ENCODE measurements at regions not wholly inside any gene's neighbourhood (a gene's known extent, or its start where the extent isn't known, plus 50 kb on each side); places are given as distances from the start of the nearest gene placed in this dataset.

DNA sequence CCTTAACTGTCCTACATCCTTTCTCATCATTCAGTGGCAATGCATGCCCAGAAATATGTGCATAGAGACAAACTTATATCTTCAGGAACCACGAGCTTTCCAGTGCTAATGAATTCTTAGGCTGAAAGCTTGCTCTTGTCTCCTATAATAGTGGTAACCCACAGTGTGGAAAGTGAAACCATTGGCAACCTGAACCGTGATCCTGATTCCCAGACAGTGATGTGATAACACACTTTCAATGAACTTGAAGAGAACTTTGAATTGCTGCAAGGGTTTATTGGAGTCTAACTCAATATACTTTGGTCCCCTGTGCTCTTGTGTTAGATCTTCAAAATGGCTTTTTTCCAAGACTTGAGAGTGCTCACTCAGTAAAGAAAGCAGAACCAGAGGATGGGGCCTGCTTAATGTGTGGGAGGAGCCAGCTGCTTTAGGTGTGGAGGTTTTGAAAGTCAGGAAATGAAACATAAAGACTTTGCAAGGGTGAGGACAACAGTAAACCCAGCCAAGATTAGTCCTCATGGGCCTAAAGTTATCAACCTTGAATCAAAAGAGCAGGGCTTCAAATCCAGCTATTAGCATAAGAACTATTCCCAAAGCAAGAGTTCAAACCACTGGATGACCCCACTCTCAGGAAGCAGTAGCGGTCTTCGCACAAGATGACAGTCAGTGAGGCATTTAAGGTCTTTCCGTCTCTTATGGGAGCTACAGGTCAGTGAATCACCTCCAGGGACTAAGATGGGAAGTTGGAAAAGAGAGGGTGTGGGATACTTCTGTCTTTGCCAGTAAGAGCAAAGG lies 332.4 kb upstream of the NRP1 start:
- DNase-seq (ENCODE audit: low read depth in 1 of 2, low spot score in 1 of 2) = peak in 1 of 2 experiments; percentile 62
- no peaks in the 10 kb centered on the region for H3K27me3 ChIP-seq (ENCODE audit: insufficient read depth, poor library complexity, severe bottlenecking)
- peak overlapping the region; percentile 12; the same call in 1 of the 2 replicates for H3K27ac ChIP-seq (replicated peaks)
- no peak overlapping the region for H3K4me3 ChIP-seq (replicated peaks; ENCODE audit: insufficient read depth, low read length)
- TF ChIP-seq GABPA (IDR thresholded peaks at IDR 0.05; ENCODE audit: low read depth) (no peak), SPI1 (IDR thresholded peaks at IDR 0.05; ENCODE audit: borderline replicate concordance, low read depth) (no peak; the same call in 1 of the 2 replicates)
- TF ChIP-seq, protein P1, sequence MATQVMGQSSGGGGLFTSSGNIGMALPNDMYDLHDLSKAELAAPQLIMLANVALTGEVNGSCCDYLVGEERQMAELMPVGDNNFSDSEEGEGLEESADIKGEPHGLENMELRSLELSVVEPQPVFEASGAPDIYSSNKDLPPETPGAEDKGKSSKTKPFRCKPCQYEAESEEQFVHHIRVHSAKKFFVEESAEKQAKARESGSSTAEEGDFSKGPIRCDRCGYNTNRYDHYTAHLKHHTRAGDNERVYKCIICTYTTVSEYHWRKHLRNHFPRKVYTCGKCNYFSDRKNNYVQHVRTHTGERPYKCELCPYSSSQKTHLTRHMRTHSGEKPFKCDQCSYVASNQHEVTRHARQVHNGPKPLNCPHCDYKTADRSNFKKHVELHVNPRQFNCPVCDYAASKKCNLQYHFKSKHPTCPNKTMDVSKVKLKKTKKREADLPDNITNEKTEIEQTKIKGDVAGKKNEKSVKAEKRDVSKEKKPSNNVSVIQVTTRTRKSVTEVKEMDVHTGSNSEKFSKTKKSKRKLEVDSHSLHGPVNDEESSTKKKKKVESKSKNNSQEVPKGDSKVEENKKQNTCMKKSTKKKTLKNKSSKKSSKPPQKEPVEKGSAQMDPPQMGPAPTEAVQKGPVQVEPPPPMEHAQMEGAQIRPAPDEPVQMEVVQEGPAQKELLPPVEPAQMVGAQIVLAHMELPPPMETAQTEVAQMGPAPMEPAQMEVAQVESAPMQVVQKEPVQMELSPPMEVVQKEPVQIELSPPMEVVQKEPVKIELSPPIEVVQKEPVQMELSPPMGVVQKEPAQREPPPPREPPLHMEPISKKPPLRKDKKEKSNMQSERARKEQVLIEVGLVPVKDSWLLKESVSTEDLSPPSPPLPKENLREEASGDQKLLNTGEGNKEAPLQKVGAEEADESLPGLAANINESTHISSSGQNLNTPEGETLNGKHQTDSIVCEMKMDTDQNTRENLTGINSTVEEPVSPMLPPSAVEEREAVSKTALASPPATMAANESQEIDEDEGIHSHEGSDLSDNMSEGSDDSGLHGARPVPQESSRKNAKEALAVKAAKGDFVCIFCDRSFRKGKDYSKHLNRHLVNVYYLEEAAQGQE (IDR thresholded peaks at IDR 0.05; ENCODE audit: insufficient replicate concordance, low read depth) = no peak

DNA sequence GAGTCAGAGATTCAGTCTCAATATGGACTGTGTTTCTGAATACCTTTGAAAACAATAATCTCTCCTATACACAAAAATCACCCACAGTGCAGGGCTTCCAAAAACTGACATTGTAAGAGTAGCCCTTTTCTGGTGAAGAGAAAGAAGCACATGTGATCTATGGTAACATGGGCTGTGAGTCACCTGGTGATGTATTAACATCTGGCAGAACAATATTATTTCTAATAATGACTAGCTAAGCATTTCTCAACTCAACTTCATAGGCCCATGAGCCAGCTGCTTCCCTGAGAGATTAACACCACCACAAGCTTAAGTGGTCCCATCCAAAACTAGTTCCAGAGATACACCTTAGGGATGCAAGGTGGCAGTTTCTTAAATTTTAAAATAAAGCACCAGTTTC lies 331.0 kb upstream of the NRP1 start:
- Histone ChIP-seq H3K27me3 (ENCODE audit: insufficient read depth, poor library complexity, severe bottlenecking) (no peaks in the 10 kb centered on the region), H3K4me3 (replicated peaks; ENCODE audit: insufficient read depth, low read length) (no peak overlapping the region), H3K27ac (replicated peaks) (no peak overlapping the region)
- DNase-seq (ENCODE audit: low read depth in 1 of 2, low spot score in 1 of 2) = no peak
- TF ChIP-seq SPI1 (IDR thresholded peaks at IDR 0.05; ENCODE audit: borderline replicate concordance, low read depth) (no peak), GABPA (IDR thresholded peaks at IDR 0.05; ENCODE audit: low read depth) (no peak), POLR2AphosphoS5 (IDR thresholded peaks at IDR 0.05; ENCODE audit: low read depth) (no peak)
- TF ChIP-seq, protein P2, sequence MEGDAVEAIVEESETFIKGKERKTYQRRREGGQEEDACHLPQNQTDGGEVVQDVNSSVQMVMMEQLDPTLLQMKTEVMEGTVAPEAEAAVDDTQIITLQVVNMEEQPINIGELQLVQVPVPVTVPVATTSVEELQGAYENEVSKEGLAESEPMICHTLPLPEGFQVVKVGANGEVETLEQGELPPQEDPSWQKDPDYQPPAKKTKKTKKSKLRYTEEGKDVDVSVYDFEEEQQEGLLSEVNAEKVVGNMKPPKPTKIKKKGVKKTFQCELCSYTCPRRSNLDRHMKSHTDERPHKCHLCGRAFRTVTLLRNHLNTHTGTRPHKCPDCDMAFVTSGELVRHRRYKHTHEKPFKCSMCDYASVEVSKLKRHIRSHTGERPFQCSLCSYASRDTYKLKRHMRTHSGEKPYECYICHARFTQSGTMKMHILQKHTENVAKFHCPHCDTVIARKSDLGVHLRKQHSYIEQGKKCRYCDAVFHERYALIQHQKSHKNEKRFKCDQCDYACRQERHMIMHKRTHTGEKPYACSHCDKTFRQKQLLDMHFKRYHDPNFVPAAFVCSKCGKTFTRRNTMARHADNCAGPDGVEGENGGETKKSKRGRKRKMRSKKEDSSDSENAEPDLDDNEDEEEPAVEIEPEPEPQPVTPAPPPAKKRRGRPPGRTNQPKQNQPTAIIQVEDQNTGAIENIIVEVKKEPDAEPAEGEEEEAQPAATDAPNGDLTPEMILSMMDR (IDR thresholded peaks at IDR 0.05; ENCODE audit: insufficient read depth, low read length) = no peak
- TF ChIP-seq, protein P1 (IDR thresholded peaks at IDR 0.05; ENCODE audit: insufficient replicate concordance, low read depth) = no peak

DNA sequence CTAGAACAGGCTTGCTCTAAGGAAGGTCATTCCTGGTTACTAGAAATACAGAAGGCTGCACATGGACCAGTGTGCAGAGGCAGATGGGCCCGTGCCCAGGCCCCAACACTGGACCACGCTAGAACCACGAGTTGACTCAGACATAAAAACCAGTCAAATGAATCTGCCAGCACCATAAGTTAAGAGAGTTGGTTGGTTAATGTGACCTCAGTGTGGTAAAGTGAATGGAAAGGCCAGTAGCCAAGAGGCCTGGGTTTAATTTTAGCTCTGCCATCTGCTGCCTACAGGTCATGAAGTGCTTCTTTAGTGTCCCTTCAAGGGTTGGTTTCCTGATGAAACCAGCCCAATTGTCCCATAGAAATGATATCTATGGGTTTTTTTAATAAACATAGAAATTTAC lies 329.6 kb upstream of the NRP1 start:
- Histone ChIP-seq H3K27ac (replicated peaks) (no peak overlapping the region), H3K4me3 (replicated peaks; ENCODE audit: insufficient read depth, low read length) (no peak overlapping the region), H3K27me3 (ENCODE audit: insufficient read depth, poor library complexity, severe bottlenecking) (no peaks in the 10 kb centered on the region)
- no peak for DNase-seq (ENCODE audit: low read depth in 1 of 2, low spot score in 1 of 2)
- TF ChIP-seq POLR2AphosphoS5 (IDR thresholded peaks at IDR 0.05; ENCODE audit: low read depth) (no peak), GABPA (IDR thresholded peaks at IDR 0.05; ENCODE audit: low read depth) (no peak), SPI1 (IDR thresholded peaks at IDR 0.05; ENCODE audit: borderline replicate concordance, low read depth) (no peak)
- TF ChIP-seq, protein P2 (IDR thresholded peaks at IDR 0.05; ENCODE audit: insufficient read depth, low read length) = no peak
- TF ChIP-seq, protein P1 (IDR thresholded peaks at IDR 0.05; ENCODE audit: insufficient replicate concordance, low read depth) = no peak

Measured in HL-60 (cell line).